Kidney (tissue), 13 donors: ENCODE measurements at regions not wholly inside any gene's neighbourhood (a gene's known extent, or its start where the extent isn't known, plus 50 kb on each side); places are given as distances from the start of the nearest gene placed in this dataset.

ENCODE experiments used
- DNase-seq, 5 donors: peaks; one replicate each; pipeline ENCODE4 v3.0.0-alpha.2; 2013 to 2020
- FAIRE-seq: peaks from 2 replicates; lab custom pipeline; 2012; peaks lifted over from hg19 to GRCh38; lab: Jason Lieb, UNC
- H3K27ac ChIP-seq, 2 donors: one replicate each; pipeline ENCODE4 v1.7.0; 2013; ENCODE audit warnings: low read depth in 2 of 2, low read length in 2 of 2, inconsistent platforms in 1 of 2
- H3K27me3 ChIP-seq: one replicate; pipeline ENCODE4 v1.7.1; 2013; ENCODE audit warnings: low read length, inconsistent platforms; ENCODE audit not compliant: control insufficient read depth, insufficient read depth
- H3K36me3 ChIP-seq, 3 donors: one replicate each; pipeline versions ENCODE4 v1.7.0 to v1.7.1; 2013; ENCODE audit warnings: low read length in 3 of 3, control low read depth in 1 of 3, inconsistent platforms in 1 of 3; ENCODE audit not compliant: insufficient read depth in 3 of 3, control insufficient read depth in 2 of 3
- H3K4me1 ChIP-seq, 3 donors: one replicate each; pipeline versions ENCODE4 v1.7.0 to v1.7.1; 2013; ENCODE audit warnings: low read length in 3 of 3, inconsistent platforms in 1 of 3, low read depth in 1 of 3; ENCODE audit not compliant: control insufficient read depth in 2 of 3, insufficient read depth in 2 of 3
- H3K4me3 ChIP-seq, 3 donors: one replicate each; pipeline versions ENCODE4 v1.7.0 to v1.8.1; 2013; ENCODE audit warnings: low read length in 3 of 3, control low read depth in 1 of 3, inconsistent platforms in 1 of 3
- H3K9ac ChIP-seq, 3 donors: one replicate each; pipeline versions ENCODE4 v1.7.0 to v1.7.1; 2013; ENCODE audit warnings: low read length in 3 of 3, control low read depth in 1 of 3, inconsistent platforms in 1 of 3
- H3K9me3 ChIP-seq, 3 donors: one replicate each; pipeline versions ENCODE4 v1.7.0 to v1.7.1; 2013; ENCODE audit warnings: low read length in 3 of 3, control low read depth in 1 of 3, inconsistent platforms in 1 of 3; ENCODE audit not compliant: control insufficient read depth in 2 of 3, insufficient read depth in 1 of 3
- CTCF ChIP-seq: IDR thresholded peaks from 3 replicates; pipeline ENCODE4 v1.5.1; 2012; ENCODE audit warnings: mild to moderate bottlenecking, moderate library complexity, borderline replicate concordance; ENCODE audit not compliant: insufficient read depth; ENCODE audit errors: extremely low read depth
- intact Hi-C: fragments of 100-400 bp; cut with DNase I; formaldehyde crosslinking; loops from one replicate; pipeline ENCODE4 v1.11.1; 2022
- donor health status: control.
- donor health status: control.
- donor health status: control.
- donor health status: control.
- donor health status: control.
- donor health status: DM: yes; HTN: yes; CAD: no.
- donor health status: Normal renal cell carcinoma (clear cell type).

- intact Hi-C loops: no loop called here
- no peak overlapping the region for H3K27ac ChIP-seq
Observed at GRCh38 chr9:79781263-79781662, 209.5 kb downstream of the TLE4 start.

GRCh38 chr9:79780559-79780958 lies 208.8 kb downstream of the TLE4 start:
- no peak overlapping the region for H3K27ac ChIP-seq
- no peaks in the 10 kb centered on the region for H3K4me1 ChIP-seq
- no peaks in the 10 kb centered on the region for H3K36me3 ChIP-seq
- TF ChIP-seq CTCF: no peak
- H3K27me3 ChIP-seq: no peaks in the 10 kb centered on the region
- H3K9ac ChIP-seq: no peak overlapping the region
- no peak for DNase-seq
- no peak overlapping the region for H3K4me3 ChIP-seq
- no peaks in the 10 kb centered on the region for H3K9me3 ChIP-seq
- no peak for FAIRE-seq
- intact Hi-C loops: no loop called here

More at GRCh38 chr9:79781263-79781662, 209.5 kb downstream of the TLE4 start:
- Histone ChIP-seq H3K9ac (no peak overlapping the region), H3K36me3 (no peaks in the 10 kb centered on the region), H3K27me3 (no peaks in the 10 kb centered on the region), H3K4me3 (no peak overlapping the region), H3K4me1 (no peaks in the 10 kb centered on the region), H3K9me3 (no peaks in the 10 kb centered on the region)
- no peak for DNase-seq
- FAIRE-seq: no peak
- no peak for TF ChIP-seq CTCF

DNA sequence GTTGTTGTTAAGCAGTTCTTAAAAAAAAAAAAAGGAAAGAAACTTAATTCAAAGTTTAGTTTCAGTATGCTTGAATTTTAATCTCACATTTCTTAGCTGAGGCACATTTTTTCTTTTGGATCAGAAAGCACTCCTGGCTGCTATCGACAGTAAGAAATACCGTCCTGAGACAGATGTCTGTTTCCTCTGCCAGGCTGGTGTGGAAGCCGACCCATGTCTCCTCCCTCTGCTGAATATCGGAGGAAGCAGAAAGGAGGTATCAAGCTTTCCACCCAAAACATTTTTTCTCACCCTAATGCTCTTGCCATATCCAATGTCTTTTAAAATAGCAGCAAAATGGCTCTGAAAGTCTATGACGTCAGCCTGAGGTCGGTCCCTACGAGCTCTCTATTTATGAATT lies 208.1 kb downstream of the TLE4 start:
- no peaks in the 10 kb centered on the region for H3K27me3 ChIP-seq
- H3K4me1 ChIP-seq: no peaks in the 10 kb centered on the region
- no peaks in the 10 kb centered on the region for H3K36me3 ChIP-seq
- no peak for DNase-seq
- H3K9ac ChIP-seq: no peak overlapping the region
- intact Hi-C loops: no loop called here
- no peak for TF ChIP-seq CTCF
- no peak for FAIRE-seq
- H3K27ac ChIP-seq: no peak overlapping the region
- no peak overlapping the region for H3K4me3 ChIP-seq
- no peaks in the 10 kb centered on the region for H3K9me3 ChIP-seq

DNA sequence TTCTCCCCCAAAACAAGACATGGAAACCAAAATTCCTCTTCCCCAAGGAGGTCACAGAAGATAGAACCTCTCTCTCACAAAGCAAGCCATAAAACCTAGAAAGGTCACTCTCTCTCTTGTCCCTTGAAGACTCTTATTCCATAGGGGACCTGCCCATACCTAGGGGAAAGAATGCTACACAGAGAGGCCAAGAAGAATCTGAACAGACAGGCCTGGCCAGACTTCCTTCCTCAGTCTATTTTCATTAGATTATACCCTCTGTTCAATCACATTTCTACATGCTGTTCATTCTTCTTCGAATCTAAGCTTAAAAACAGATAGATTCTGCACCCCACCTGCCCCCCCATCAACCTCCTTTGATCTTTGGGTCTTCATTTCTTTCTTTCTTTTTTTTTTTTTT lies 206.8 kb downstream of the TLE4 start:
- Histone ChIP-seq H3K27ac (no peak overlapping the region), H3K4me3 (no peak overlapping the region), H3K9me3 (no peaks in the 10 kb centered on the region), H3K36me3 (no peaks in the 10 kb centered on the region), H3K27me3 (no peaks in the 10 kb centered on the region), H3K9ac (no peak overlapping the region), H3K4me1 (no peaks in the 10 kb centered on the region)
- TF ChIP-seq CTCF: no peak
- DNase-seq: no peak
- FAIRE-seq: no peak
- intact Hi-C loops: no loop called here
